Activated T-helper 2 cell treated with anti-CD3 and anti-CD28 coated beads, Interferon-gamma antibody, Interleukin-2, Interleukin-4, amounts not matched to agents 10 μg/mL and 5 μg/mL and 100 μg/mL, durations not matched to agents 14 hours and 24 hours and 36 hours (primary cell): ENCODE measurements at regions not wholly inside any gene's neighbourhood (a gene's known extent, or its start where the extent isn't known, plus 50 kb on each side); places are given as distances from the start of the nearest gene placed in this dataset.

ENCODE experiments used
- DNase-seq: peaks from one replicate; pipeline ENCODE4 v3.0.0; 2021; ENCODE audit warnings: low spot score
- H3K27ac Mint-ChIP-seq: one replicate; pipeline ENCODE4 v1.8.0; 2021; ENCODE audit warnings: mixed read lengths
- H3K27me3 Mint-ChIP-seq: one replicate; pipeline ENCODE4 v1.8.0; 2021; ENCODE audit warnings: low read depth, mixed read lengths
- H3K36me3 Mint-ChIP-seq: one replicate; pipeline ENCODE4 v1.8.0; 2021; ENCODE audit warnings: low read depth, mixed read lengths
- H3K4me1 Mint-ChIP-seq: one replicate; pipeline ENCODE4 v1.8.0; 2021; ENCODE audit warnings: low read depth, mixed read lengths
- H3K4me3 Mint-ChIP-seq: one replicate; pipeline ENCODE4 v1.8.0; 2021; ENCODE audit warnings: low read depth, mild to moderate bottlenecking, moderate library complexity, mixed read lengths
- H3K9me3 Mint-ChIP-seq: one replicate; pipeline ENCODE4 v1.8.0; 2021; ENCODE audit warnings: mixed read lengths
- intact Hi-C: fragments of 100-400 bp; cut with micrococcal nuclease; formaldehyde crosslinking; loops from one replicate; pipeline ENCODE4 v1.15.1; 2023

- DNase-seq, result no peak
- H3K9me3 Mint-ChIP-seq, result peaks cover 36% of the 10 kb centered on the region
- no peaks in the 10 kb centered on the region for H3K4me1 Mint-ChIP-seq
- intact Hi-C loops, result no loop called here
- H3K27me3 Mint-ChIP-seq, result no peaks in the 10 kb centered on the region
- H3K27ac Mint-ChIP-seq, result no peak overlapping the region
- H3K4me3 Mint-ChIP-seq, result no peak overlapping the region
- no peaks in the 10 kb centered on the region for H3K36me3 Mint-ChIP-seq
Observed at GRCh38 chr15:23897091-23897490, 210.0 kb upstream of the NDN start.

- no peaks in the 10 kb centered on the region for H3K36me3 Mint-ChIP-seq
- H3K4me1 Mint-ChIP-seq, result no peaks in the 10 kb centered on the region
- H3K27ac Mint-ChIP-seq, result no peak overlapping the region
- intact Hi-C loops, result no loop called here
- DNase-seq, result no peak
- H3K9me3 Mint-ChIP-seq, result peaks cover 39% of the 10 kb centered on the region
- no peaks in the 10 kb centered on the region for H3K27me3 Mint-ChIP-seq
- no peak overlapping the region for H3K4me3 Mint-ChIP-seq
Observed at GRCh38 chr15:23897531-23897930, 210.4 kb upstream of the NDN start.

GRCh38 chr15:23910030-23910429, 222.9 kb upstream of the NDN start:
- no peak overlapping the region for H3K27ac Mint-ChIP-seq
- peaks cover 15% of the 10 kb centered on the region for H3K9me3 Mint-ChIP-seq
- no peaks in the 10 kb centered on the region for H3K27me3 Mint-ChIP-seq
- no peaks in the 10 kb centered on the region for H3K4me1 Mint-ChIP-seq
- no peak for DNase-seq
- H3K4me3 Mint-ChIP-seq, result no peak overlapping the region
- H3K36me3 Mint-ChIP-seq, result no peaks in the 10 kb centered on the region
- intact Hi-C loops, result no loop called here

- Mint-ChIP-seq H3K4me1 (no peaks in the 10 kb centered on the region), H3K9me3 (peaks cover 18% of the 10 kb centered on the region), H3K27me3 (no peaks in the 10 kb centered on the region), H3K36me3 (no peaks in the 10 kb centered on the region), H3K4me3 (no peak overlapping the region), H3K27ac (no peak overlapping the region)
- DNase-seq, result no peak
- intact Hi-C loops, result no loop called here
Observed at GRCh38 chr15:23912191-23912590, 225.1 kb upstream of the NDN start.

GRCh38 chr15:23913081-23913480, 226.0 kb upstream of the NDN start:
- Mint-ChIP-seq H3K27me3 (no peaks in the 10 kb centered on the region), H3K4me1 (no peaks in the 10 kb centered on the region), H3K27ac (no peak overlapping the region), H3K4me3 (no peak overlapping the region), H3K9me3 (peaks cover 25% of the 10 kb centered on the region), H3K36me3 (no peaks in the 10 kb centered on the region)
- no peak for DNase-seq
- intact Hi-C loops, result no loop called here

- no peaks in the 10 kb centered on the region for H3K4me1 Mint-ChIP-seq
- intact Hi-C loops, result no loop called here
- H3K27me3 Mint-ChIP-seq, result no peaks in the 10 kb centered on the region
Observed at GRCh38 chr15:23913635-23914034, 226.5 kb upstream of the NDN start.

GRCh38 chr15:23924686-23925085, 237.6 kb upstream of the NDN start:
- Mint-ChIP-seq H3K9me3 (peaks cover 43% of the 10 kb centered on the region), H3K27ac (no peak overlapping the region), H3K4me1 (no peaks in the 10 kb centered on the region), H3K4me3 (no peak overlapping the region), H3K27me3 (no peaks in the 10 kb centered on the region), H3K36me3 (no peaks in the 10 kb centered on the region)
- intact Hi-C loops, result no loop called here
- DNase-seq, result no peak

More at GRCh38 chr15:23913635-23914034, 226.5 kb upstream of the NDN start:
- Mint-ChIP-seq H3K36me3 (no peaks in the 10 kb centered on the region), H3K27ac (no peak overlapping the region), H3K4me3 (no peak overlapping the region), H3K9me3 (peaks cover 25% of the 10 kb centered on the region)
- no peak for DNase-seq

GRCh38 chr15:23954931-23955330, 267.8 kb upstream of the NDN start:
- Mint-ChIP-seq H3K36me3 (no peaks in the 10 kb centered on the region), H3K27ac (no peak overlapping the region), H3K4me1 (no peaks in the 10 kb centered on the region)

GRCh38 chr15:23983500-23984259, 296.6 kb upstream of the NDN start:
- no peak overlapping the region for H3K27ac Mint-ChIP-seq
- H3K4me1 Mint-ChIP-seq, result no peaks in the 10 kb centered on the region
- H3K4me3 Mint-ChIP-seq, result no peak overlapping the region
- no peak for DNase-seq
- no peaks in the 10 kb centered on the region for H3K27me3 Mint-ChIP-seq
- peaks cover 47% of the 10 kb centered on the region for H3K9me3 Mint-ChIP-seq
- intact Hi-C loops, result no loop called here
- H3K36me3 Mint-ChIP-seq, result no peaks in the 10 kb centered on the region

More at GRCh38 chr15:23954931-23955330, 267.8 kb upstream of the NDN start:
- no peak overlapping the region for H3K4me3 Mint-ChIP-seq
- DNase-seq, result no peak
- H3K9me3 Mint-ChIP-seq, result peaks cover 61% of the 10 kb centered on the region
- intact Hi-C loops, result no loop called here
- H3K27me3 Mint-ChIP-seq, result no peaks in the 10 kb centered on the region

GRCh38 chr15:23994273-23994672, 307.2 kb upstream of the NDN start:
- H3K27ac Mint-ChIP-seq, result no peak overlapping the region
- no peak for DNase-seq
- no peaks in the 10 kb centered on the region for H3K4me1 Mint-ChIP-seq
- no peaks in the 10 kb centered on the region for H3K36me3 Mint-ChIP-seq
- intact Hi-C loops, result no loop called here
- H3K9me3 Mint-ChIP-seq, result peaks cover 62% of the 10 kb centered on the region
- H3K27me3 Mint-ChIP-seq, result no peaks in the 10 kb centered on the region
- H3K4me3 Mint-ChIP-seq, result no peak overlapping the region

- Mint-ChIP-seq H3K36me3 (no peaks in the 10 kb centered on the region), H3K27me3 (no peaks in the 10 kb centered on the region), H3K4me1 (no peaks in the 10 kb centered on the region), H3K9me3 (peaks cover 53% of the 10 kb centered on the region), H3K27ac (no peak overlapping the region), H3K4me3 (no peak overlapping the region)
- intact Hi-C loops, result no loop called here
- no peak for DNase-seq
Observed at GRCh38 chr15:23998056-23998455, 311.0 kb upstream of the NDN start.

GRCh38 chr15:24008476-24008875, 321.4 kb upstream of the NDN start:
- intact Hi-C loops, result no loop called here
- peaks cover 35% of the 10 kb centered on the region for H3K9me3 Mint-ChIP-seq
- no peak overlapping the region for H3K27ac Mint-ChIP-seq
- no peaks in the 10 kb centered on the region for H3K4me1 Mint-ChIP-seq
- no peaks in the 10 kb centered on the region for H3K27me3 Mint-ChIP-seq
- no peaks in the 10 kb centered on the region for H3K36me3 Mint-ChIP-seq
- no peak overlapping the region for H3K4me3 Mint-ChIP-seq
- DNase-seq, result no peak

- H3K36me3 Mint-ChIP-seq, result no peaks in the 10 kb centered on the region
Observed at GRCh38 chr15:24017470-24017869, 330.4 kb upstream of the NDN start.

GRCh38 chr15:24039683-24040082, 352.6 kb upstream of the NDN start:
- H3K4me3 Mint-ChIP-seq, result no peak overlapping the region
- no peak overlapping the region for H3K27ac Mint-ChIP-seq
- no peaks in the 10 kb centered on the region for H3K36me3 Mint-ChIP-seq
- H3K4me1 Mint-ChIP-seq, result no peaks in the 10 kb centered on the region
- H3K9me3 Mint-ChIP-seq, result peaks cover 63% of the 10 kb centered on the region
- DNase-seq, result no peak
- no peaks in the 10 kb centered on the region for H3K27me3 Mint-ChIP-seq
- intact Hi-C loops, result no loop called here

More at GRCh38 chr15:24017470-24017869, 330.4 kb upstream of the NDN start:
- H3K4me3 Mint-ChIP-seq, result no peak overlapping the region
- peaks cover 54% of the 10 kb centered on the region for H3K9me3 Mint-ChIP-seq
- intact Hi-C loops, result no loop called here
- no peak overlapping the region for H3K27ac Mint-ChIP-seq
- DNase-seq, result no peak
- no peaks in the 10 kb centered on the region for H3K27me3 Mint-ChIP-seq
- H3K4me1 Mint-ChIP-seq, result no peaks in the 10 kb centered on the region
